Natural killer cell (primary cell): ENCODE measurements at regions not wholly inside any gene's neighbourhood (a gene's known extent, or its start where the extent isn't known, plus 50 kb on each side); places are given as distances from the start of the nearest gene placed in this dataset.

Experiments used
- ATAC-seq, 3 donors: fragments of 150-1000 bp in 2 of 3; fragments of 200-7000 bp in 1 of 3; cut with Tn5 transposase; 1 replicate in 1 of 3; 2 replicates in 2 of 3; pipeline ENCODE4 v1.10.0; 2021; ENCODE audit warnings: mild to moderate bottlenecking in 2 of 3, moderate library complexity in 2 of 3
- DNase-seq, 2 donors: peaks; one replicate each; pipeline versions ENCODE4 v3.0.0 to v3.0.0-alpha.2; 2013 to 2021; ENCODE audit warnings: mixed read lengths in 1 of 2
- H3K27ac ChIP-seq: one replicate; pipeline ENCODE4 v1.5.1; 2013; ENCODE audit warnings: mild to moderate bottlenecking, low read length
- H3K27me3 ChIP-seq: one replicate; pipeline ENCODE4 v1.6.1; 2013; ENCODE audit warnings: low read length; ENCODE audit not compliant: control insufficient read depth, insufficient read depth
- H3K36me3 ChIP-seq: one replicate; pipeline ENCODE4 v1.6.1; 2013; ENCODE audit warnings: low read length; ENCODE audit not compliant: control insufficient read depth, insufficient read depth
- H3K4me1 ChIP-seq: one replicate; pipeline ENCODE4 v1.6.1; 2013; ENCODE audit warnings: low read length; ENCODE audit not compliant: control insufficient read depth, insufficient read depth
- H3K4me3 ChIP-seq: one replicate; pipeline ENCODE4 v1.5.1; 2013; ENCODE audit warnings: low read length
- H3K9me3 ChIP-seq: one replicate; pipeline ENCODE4 v1.6.1; 2013; ENCODE audit warnings: low read length; ENCODE audit not compliant: control insufficient read depth, insufficient read depth
- H3K27ac Mint-ChIP-seq, 2 donors: one replicate each; pipeline ENCODE4 v1.8.0; 2022; ENCODE audit warnings: mild to moderate bottlenecking in 2 of 2, mixed read lengths in 2 of 2, moderate library complexity in 1 of 2
- H3K27me3 Mint-ChIP-seq, 2 donors: one replicate each; pipeline ENCODE4 v1.8.0; 2022; ENCODE audit warnings: low read depth in 2 of 2, mixed read lengths in 2 of 2
- H3K36me3 Mint-ChIP-seq: one replicate; pipeline ENCODE4 v1.8.0; 2022; ENCODE audit warnings: mixed read lengths
- H3K4me1 Mint-ChIP-seq, 2 donors: one replicate each; pipeline ENCODE4 v1.8.0; 2022; ENCODE audit warnings: mixed read lengths in 2 of 2
- H3K4me3 Mint-ChIP-seq: one replicate; pipeline ENCODE4 v1.8.0; 2022; ENCODE audit warnings: mild to moderate bottlenecking, moderate library complexity, mixed read lengths
- H3K9me3 Mint-ChIP-seq, 2 donors: one replicate each; pipeline ENCODE4 v1.8.0; 2022; ENCODE audit warnings: mixed read lengths in 2 of 2
- CTCF ChIP-seq: fragments of 200-600 bp; IDR thresholded peaks from one replicate; pipeline ENCODE4 v1.8.0; 2022; ENCODE audit warnings: antibody characterized with exemption
- WGBS: methylation state at CpG from one replicate; pipeline ENCODE4 v1.1.7; 2013; ENCODE audit warnings: missing lambda C conversion rate; ENCODE audit not compliant: insufficient coverage; 5-methylcytosine and 5-hydroxymethylcytosine counted together
- intact Hi-C: fragments of 100-400 bp; cut with micrococcal nuclease; formaldehyde crosslinking; loops from one replicate; pipeline ENCODE4 v1.14.2; 2022

DNA sequence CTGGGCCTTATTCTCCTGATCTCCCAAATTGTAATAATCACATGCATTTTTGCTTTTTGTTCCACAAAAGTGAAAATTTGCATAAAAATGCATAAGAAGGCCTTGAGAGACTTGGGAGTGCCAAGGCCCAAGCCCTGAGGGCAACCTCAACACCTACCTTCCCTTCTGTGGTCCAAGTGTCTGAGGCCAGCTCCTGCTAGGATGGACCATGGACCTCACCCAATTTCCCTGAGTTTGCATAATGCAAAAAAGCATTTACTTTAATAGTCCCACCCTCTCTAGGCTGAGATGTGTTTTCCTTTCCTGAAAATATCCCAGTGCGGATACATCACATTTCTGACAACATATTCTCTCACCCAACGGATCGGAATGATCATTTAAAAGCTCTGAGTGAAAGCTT is 194.1 kb upstream of the TENM4 start:
- DNase-seq = no peak
- Mint-ChIP-seq H3K4me1 (no peaks in the 10 kb centered on the region), H3K9me3 (peaks cover 4 to 6% of the 10 kb centered on the region in 2 donors), H3K27me3 (no peaks in the 10 kb centered on the region), H3K36me3 (no peaks in the 10 kb centered on the region), H3K4me3 (no peak overlapping the region), H3K27ac (no peak overlapping the region)
- intact Hi-C loops = no loop called here
- Histone ChIP-seq H3K4me3 (no peak overlapping the region), H3K9me3 (no peaks in the 10 kb centered on the region), H3K27ac (no peak overlapping the region), H3K27me3 (no peaks in the 10 kb centered on the region), H3K36me3 (no peaks in the 10 kb centered on the region), H3K4me1 (no peaks in the 10 kb centered on the region)
- whole genome bisulfite sequencing = 96% methylated on average over 3 of the region's 3 CpGs
- ATAC-seq = no peak
- no peak for TF ChIP-seq CTCF

GRCh38 chr11:79627281-79627680 is 186.5 kb upstream of the TENM4 start:
- Mint-ChIP-seq H3K27ac (no peak overlapping the region), H3K27me3 (no peaks in the 10 kb centered on the region), H3K36me3 (no peaks in the 10 kb centered on the region), H3K4me3 (no peak overlapping the region), H3K9me3 (peaks cover 3 to 8% of the 10 kb centered on the region in 2 donors), H3K4me1 (no peaks in the 10 kb centered on the region)
- Histone ChIP-seq H3K9me3 (no peaks in the 10 kb centered on the region), H3K4me1 (no peaks in the 10 kb centered on the region), H3K4me3 (no peak overlapping the region), H3K36me3 (no peaks in the 10 kb centered on the region), H3K27ac (no peak overlapping the region), H3K27me3 (no peaks in the 10 kb centered on the region)
- no peak for ATAC-seq
- DNase-seq = no peak
- intact Hi-C loops = no loop called here
- TF ChIP-seq CTCF = no peak
- 68% methylated on average over 5 of the region's 6 CpGs for WGBS

GRCh38 chr11:79626135-79627075 is 185.6 kb upstream of the TENM4 start:
- no peak overlapping the region for H3K27ac Mint-ChIP-seq
- Histone ChIP-seq H3K4me1 (no peaks in the 10 kb centered on the region), H3K4me3 (no peak overlapping the region), H3K9me3 (no peaks in the 10 kb centered on the region), H3K27me3 (no peaks in the 10 kb centered on the region), H3K36me3 (no peaks in the 10 kb centered on the region), H3K27ac (no peak overlapping the region)
- WGBS = 32% methylated on average over 3 of the region's 4 CpGs
- intact Hi-C loops = no loop called here
- H3K27me3 Mint-ChIP-seq = no peaks in the 10 kb centered on the region
- H3K4me3 Mint-ChIP-seq = no peak overlapping the region
- peaks cover 5 to 8% of the 10 kb centered on the region in 2 donors for H3K9me3 Mint-ChIP-seq
- H3K4me1 Mint-ChIP-seq = no peaks in the 10 kb centered on the region
- H3K36me3 Mint-ChIP-seq = no peaks in the 10 kb centered on the region
- ATAC-seq = no peak
- no peak for TF ChIP-seq CTCF
- no peak for DNase-seq
